ENCODE measurements at regions not wholly inside any gene's neighbourhood (a gene's known extent, or its start where the extent isn't known, plus 50 kb on each side); places are given as distances from the start of the nearest gene placed in this dataset.
"Not testable (repeated sequence)": the region's sequence is repeated elsewhere in the genome, so short reads cannot be mapped to it uniquely, and the experiment has no call there.

GRCh38 chr5:83815661-83816060, 95.0 kb upstream of the HAPLN1 start:
- Histone ChIP-seq H3K27me3 (ENCODE audit: insufficient read depth, poor library complexity, severe bottlenecking) (no peaks in the 10 kb centered on the region), H3K4me1 (ENCODE audit: insufficient read depth, poor library complexity, severe bottlenecking) (no peaks in the 10 kb centered on the region), H3K27ac (ENCODE audit: poor library complexity, severe bottlenecking) (no peak overlapping the region), H3K9me3 (ENCODE audit: severe bottlenecking) (peaks cover 3% of the 10 kb centered on the region), H3K36me3 (ENCODE audit: low read depth) (no peaks in the 10 kb centered on the region), H3K4me3 (ENCODE audit: severe bottlenecking) (no peak overlapping the region)
- DNase-seq (ENCODE audit: low spot score) (no peak), ATAC-seq (ENCODE audit: low read depth) (no peak)
- TF ChIP-seq, protein P1, sequence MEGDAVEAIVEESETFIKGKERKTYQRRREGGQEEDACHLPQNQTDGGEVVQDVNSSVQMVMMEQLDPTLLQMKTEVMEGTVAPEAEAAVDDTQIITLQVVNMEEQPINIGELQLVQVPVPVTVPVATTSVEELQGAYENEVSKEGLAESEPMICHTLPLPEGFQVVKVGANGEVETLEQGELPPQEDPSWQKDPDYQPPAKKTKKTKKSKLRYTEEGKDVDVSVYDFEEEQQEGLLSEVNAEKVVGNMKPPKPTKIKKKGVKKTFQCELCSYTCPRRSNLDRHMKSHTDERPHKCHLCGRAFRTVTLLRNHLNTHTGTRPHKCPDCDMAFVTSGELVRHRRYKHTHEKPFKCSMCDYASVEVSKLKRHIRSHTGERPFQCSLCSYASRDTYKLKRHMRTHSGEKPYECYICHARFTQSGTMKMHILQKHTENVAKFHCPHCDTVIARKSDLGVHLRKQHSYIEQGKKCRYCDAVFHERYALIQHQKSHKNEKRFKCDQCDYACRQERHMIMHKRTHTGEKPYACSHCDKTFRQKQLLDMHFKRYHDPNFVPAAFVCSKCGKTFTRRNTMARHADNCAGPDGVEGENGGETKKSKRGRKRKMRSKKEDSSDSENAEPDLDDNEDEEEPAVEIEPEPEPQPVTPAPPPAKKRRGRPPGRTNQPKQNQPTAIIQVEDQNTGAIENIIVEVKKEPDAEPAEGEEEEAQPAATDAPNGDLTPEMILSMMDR (IDR thresholded peaks at IDR 0.05; ENCODE audit: poor library complexity, severe bottlenecking) = no peak

DNA sequence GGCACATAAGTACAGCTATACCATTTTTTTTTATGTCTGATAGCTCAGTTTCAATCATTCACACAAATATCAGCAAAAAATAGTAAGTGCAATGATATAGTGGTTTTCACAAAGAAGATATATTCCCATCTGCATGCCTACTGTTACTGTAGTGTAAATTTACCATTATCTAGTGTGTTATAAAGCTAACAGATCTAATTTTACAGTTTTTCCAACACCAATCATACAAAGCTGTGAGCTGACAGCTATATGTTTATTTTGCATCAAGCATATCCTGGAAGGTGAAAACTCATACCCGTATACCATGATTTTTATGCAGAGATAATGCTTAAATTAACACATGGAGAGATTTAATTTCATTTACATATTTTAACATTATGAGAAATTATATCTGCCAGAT, 89.9 kb upstream of the HAPLN1 start:
- DNase-seq (ENCODE audit: low spot score) (no peak), ATAC-seq (ENCODE audit: low read depth) (no peak)
- Histone ChIP-seq H3K4me3 (ENCODE audit: severe bottlenecking) (no peak overlapping the region), H3K4me1 (ENCODE audit: insufficient read depth, poor library complexity, severe bottlenecking) (no peaks in the 10 kb centered on the region), H3K36me3 (ENCODE audit: low read depth) (no peaks in the 10 kb centered on the region), H3K9me3 (ENCODE audit: severe bottlenecking) (no peaks in the 10 kb centered on the region), H3K27ac (ENCODE audit: poor library complexity, severe bottlenecking) (no peak overlapping the region), H3K27me3 (ENCODE audit: insufficient read depth, poor library complexity, severe bottlenecking) (no peaks in the 10 kb centered on the region)
- TF ChIP-seq, protein P1 (IDR thresholded peaks at IDR 0.05; ENCODE audit: poor library complexity, severe bottlenecking) = no peak

- Histone ChIP-seq H3K36me3 (ENCODE audit: low read depth) (no peaks in the 10 kb centered on the region), H3K27ac (ENCODE audit: poor library complexity, severe bottlenecking) (no peak overlapping the region), H3K4me3 (ENCODE audit: severe bottlenecking) (no peak overlapping the region), H3K9me3 (ENCODE audit: severe bottlenecking) (no peaks in the 10 kb centered on the region), H3K4me1 (ENCODE audit: insufficient read depth, poor library complexity, severe bottlenecking) (no peaks in the 10 kb centered on the region), H3K27me3 (ENCODE audit: insufficient read depth, poor library complexity, severe bottlenecking) (no peaks in the 10 kb centered on the region)
- TF ChIP-seq, protein P1 (IDR thresholded peaks at IDR 0.05; ENCODE audit: poor library complexity, severe bottlenecking) = no peak
- DNase-seq (ENCODE audit: low spot score) (no peak), ATAC-seq (ENCODE audit: low read depth) (peak; percentile 49; the same call in 1 of the 3 replicates)
Observed at GRCh38 chr5:83802686-83803085, 82.0 kb upstream of the HAPLN1 start.

- H3K9me3 ChIP-seq (ENCODE audit: severe bottlenecking) = no peaks in the 10 kb centered on the region
- ATAC-seq (ENCODE audit: low read depth) = no peak
- H3K4me1 ChIP-seq (ENCODE audit: insufficient read depth, poor library complexity, severe bottlenecking) = no peaks in the 10 kb centered on the region
- DNase-seq (ENCODE audit: low spot score) = no peak
- H3K27me3 ChIP-seq (ENCODE audit: insufficient read depth, poor library complexity, severe bottlenecking) = no peaks in the 10 kb centered on the region
- H3K4me3 ChIP-seq (ENCODE audit: severe bottlenecking) = no peak overlapping the region
- no peaks in the 10 kb centered on the region for H3K36me3 ChIP-seq (ENCODE audit: low read depth)
- TF ChIP-seq, protein P1 (IDR thresholded peaks at IDR 0.05; ENCODE audit: poor library complexity, severe bottlenecking) = no peak
- no peak overlapping the region for H3K27ac ChIP-seq (ENCODE audit: poor library complexity, severe bottlenecking)
Observed at GRCh38 chr5:83800201-83800600, 79.5 kb upstream of the HAPLN1 start.

GRCh38 chr5:83799020-83799419, 78.4 kb upstream of the HAPLN1 start:
- DNase-seq (ENCODE audit: low spot score); ATAC-seq (ENCODE audit: low read depth): not testable (repeated sequence)

More at GRCh38 chr5:83799020-83799419, 78.4 kb upstream of the HAPLN1 start:
- not testable (repeated sequence) for H3K4me1 ChIP-seq (ENCODE audit: insufficient read depth, poor library complexity, severe bottlenecking); H3K4me3 ChIP-seq (ENCODE audit: severe bottlenecking); H3K9me3 ChIP-seq (ENCODE audit: severe bottlenecking); H3K36me3 ChIP-seq (ENCODE audit: low read depth); H3K27ac ChIP-seq (ENCODE audit: poor library complexity, severe bottlenecking); H3K27me3 ChIP-seq (ENCODE audit: insufficient read depth, poor library complexity, severe bottlenecking)

All from RWPE2 (cell line).